NOMO-1 treated with DMSO at 0.1 percent for 48 hours (cell line): ENCODE measurements at regions not wholly inside any gene's neighbourhood (a gene's known extent, or its start where the extent isn't known, plus 50 kb on each side); places are given as distances from the start of the nearest gene placed in this dataset.
"Not testable (repeated sequence)": the region's sequence is repeated elsewhere in the genome, so short reads cannot be mapped to it uniquely, and the experiment has no call there.

Source experiments
- DNase-seq: peaks from one replicate; lab custom pipeline; 2025; ENCODE audit not compliant: unreplicated experiment; lab: John Stamatoyannopoulos, UW

DNA sequence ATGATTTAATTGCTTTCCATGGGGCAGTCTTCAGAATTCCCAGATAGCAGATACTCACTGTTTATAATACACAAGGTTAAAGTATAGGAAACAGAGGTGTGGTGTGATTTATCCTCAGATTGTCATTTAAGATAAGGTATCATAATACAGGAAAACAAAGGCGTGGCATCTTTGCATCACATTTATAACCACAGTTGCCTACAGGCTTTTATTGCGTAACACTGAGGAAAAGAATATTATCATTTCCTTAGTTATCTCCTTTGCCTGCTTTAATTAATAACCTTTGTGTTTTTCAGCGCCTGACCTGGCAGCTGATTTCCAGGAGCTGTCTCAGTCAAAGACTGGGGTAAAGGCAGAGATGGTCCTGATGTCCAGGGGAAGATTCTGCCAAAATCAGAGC is 68.8 kb downstream of the SSX7 start:
- no peak for DNase-seq

- DNase-seq = no peak
Observed at GRCh38 chrX:52577464-52578173, 60.8 kb upstream of the XAGE1B start.

DNA sequence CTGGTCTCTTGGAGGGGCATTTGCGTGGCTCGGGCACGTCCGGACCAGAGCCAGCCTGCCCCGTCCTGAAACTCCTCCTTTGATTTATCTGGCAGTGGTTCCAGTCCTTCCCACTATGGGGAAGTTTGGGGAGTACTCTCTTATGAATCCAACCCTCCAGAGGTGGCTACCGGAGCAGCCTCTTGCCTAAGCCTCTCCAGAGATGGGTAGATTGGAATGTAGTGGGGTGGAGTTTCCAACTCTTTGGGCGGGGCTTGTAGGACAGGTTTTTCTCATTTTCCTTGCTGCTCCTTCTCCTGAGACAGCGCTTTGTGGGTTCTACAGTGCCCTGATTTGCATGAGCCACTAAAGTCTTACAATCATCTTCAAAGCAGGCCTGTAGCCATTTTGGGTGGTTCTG is 60.1 kb upstream of the XAGE1B start:
- DNase-seq = no peak

DNA sequence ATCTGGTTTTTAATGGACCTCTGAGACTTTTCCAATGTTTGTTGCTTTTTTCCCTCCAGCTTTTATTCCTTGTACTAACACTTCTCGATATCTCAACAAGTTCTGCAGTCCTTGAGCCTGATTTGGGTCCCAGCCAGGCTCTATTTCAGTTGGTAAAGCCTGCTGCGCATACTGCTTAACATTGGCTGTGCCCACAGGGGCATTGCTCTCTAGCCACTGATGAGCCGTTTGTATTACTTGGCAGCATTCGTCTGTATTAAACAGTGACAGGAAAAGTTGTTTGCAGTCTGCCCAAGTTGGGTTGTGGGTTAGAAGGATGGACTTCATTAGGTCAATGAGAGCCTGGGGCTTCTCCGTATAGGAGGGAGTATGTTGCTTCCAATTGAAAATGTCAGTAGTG is 59.6 kb upstream of the XAGE1B start:
- DNase-seq = no peak

DNA sequence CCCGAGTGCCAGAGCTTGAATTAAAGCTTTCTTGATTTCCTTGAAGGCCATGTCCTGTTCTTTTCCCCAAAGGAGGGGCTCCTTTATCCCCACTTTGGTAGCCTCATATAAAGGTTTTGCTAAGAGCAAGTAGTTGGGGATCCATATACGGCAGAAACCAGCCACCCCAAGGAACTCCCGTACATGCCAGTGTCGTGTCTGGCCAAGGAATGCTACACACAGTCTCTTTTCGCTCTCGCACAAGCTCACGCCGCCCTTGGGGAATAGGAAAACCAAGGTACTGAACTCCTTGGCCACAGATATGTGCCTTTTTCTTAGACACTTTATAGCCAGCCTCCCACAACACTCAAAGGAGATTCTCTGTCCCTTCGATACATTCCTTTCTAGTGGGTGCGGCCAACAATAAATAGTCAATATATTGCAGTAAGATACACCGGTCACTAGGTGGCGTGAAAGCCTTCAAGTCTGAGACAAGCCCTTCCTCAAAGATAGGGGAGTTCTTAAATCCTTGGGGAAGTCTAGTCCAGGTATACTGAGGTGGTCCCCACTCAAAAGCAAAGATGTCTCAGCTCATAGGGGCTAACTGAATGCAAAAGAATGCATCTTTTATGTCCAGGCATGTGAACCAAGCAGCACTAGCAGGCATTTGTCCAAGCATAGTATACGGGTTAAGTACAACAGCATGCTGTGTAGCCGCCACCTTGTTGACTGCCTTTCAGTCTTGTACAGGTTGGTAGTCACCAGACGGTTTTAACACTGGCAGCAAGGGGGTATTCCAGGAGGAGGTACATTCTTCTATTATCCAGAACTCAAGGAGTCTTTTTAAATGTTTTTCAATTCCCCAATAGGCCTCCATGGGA is 57.8 kb upstream of the XAGE1B start:
- DNase-seq = peak; percentile 29

DNA sequence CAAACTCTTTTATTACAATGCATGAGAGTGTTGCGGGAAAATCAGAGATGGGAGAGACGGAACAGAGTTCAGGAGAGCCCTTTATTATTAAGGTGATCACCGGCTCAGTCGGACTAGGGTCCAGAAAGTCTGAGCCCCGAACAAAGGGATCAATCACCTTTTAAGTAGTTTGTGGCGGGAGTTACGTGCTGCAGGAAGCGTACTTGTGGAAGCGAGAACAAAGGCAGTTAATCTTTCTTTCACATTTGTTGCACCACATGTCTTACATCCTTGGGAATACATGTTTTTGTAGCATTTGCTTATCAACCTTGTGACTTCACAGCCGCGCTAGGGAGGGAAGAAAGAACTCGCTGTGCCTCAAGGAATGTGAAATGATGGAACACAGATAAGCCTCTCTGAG is 51.3 kb upstream of the XAGE1B start:
- not testable (repeated sequence) for DNase-seq
